ENCODE measurements at regions not wholly inside any gene's neighbourhood (a gene's known extent, or its start where the extent isn't known, plus 50 kb on each side); places are given as distances from the start of the nearest gene placed in this dataset.

DNA sequence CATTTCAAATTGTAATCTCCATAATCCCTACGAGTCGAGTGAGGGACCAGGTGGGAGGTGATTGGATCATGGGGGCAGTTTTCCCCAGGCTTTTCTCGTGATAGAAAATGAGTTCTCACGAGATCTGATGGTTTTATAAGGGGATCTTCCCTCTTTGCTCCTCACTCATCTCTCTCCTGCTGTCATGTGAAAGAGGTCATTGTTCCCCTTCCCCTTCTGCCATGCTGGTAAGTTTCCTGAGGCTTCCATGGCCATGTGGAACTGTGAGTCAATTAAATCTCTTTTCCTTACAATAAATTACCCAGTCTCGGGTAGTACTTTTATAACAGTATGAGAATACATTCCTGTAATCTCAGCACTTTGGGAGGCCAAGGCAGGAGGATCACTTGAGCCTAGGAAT is 76.7 kb upstream of the MARCHF10 start:
- no peak for DNase-seq
- WGBS: 94% methylated on average over 5 of the region's 5 CpGs
- Histone ChIP-seq H3K23ac (ENCODE audit: low read length in 2 of 2) (no peak overlapping the region), H3K4me3 (ENCODE audit: insufficient read depth in 1 of 2, low read depth in 1 of 2, low read length in 2 of 2) (no peak overlapping the region), H3K36me3 (ENCODE audit: control insufficient read depth in 1 of 2, insufficient read depth in 2 of 2, low read depth in 1 of 2, low read length in 2 of 2) (no peaks in the 10 kb centered on the region), H2AFZ (ENCODE audit: low read depth, low read length) (no peak overlapping the region), H4K8ac (ENCODE audit: low read length) (no peak overlapping the region), H2BK15ac (ENCODE audit: low read depth, poor library complexity, severe bottlenecking) (no peak overlapping the region), H3K9me3 (ENCODE audit: control insufficient read depth, low read length) (peaks cover 5% of the 10 kb centered on the region), H3K9ac (ENCODE audit: low read length) (no peak overlapping the region), H3K4me2 (ENCODE audit: low read length, poor library complexity, severe bottlenecking) (no peak overlapping the region), H3K18ac (ENCODE audit: low read depth in 1 of 2, low read length in 2 of 2) (no peak overlapping the region), H3K4ac (ENCODE audit: low read depth in 1 of 2, low read length in 2 of 2) (no peak overlapping the region), H3K79me1 (replicated peaks; ENCODE audit: low read length, poor library complexity, severe bottlenecking) (no peaks in the 10 kb centered on the region), H3K27ac (ENCODE audit: low read length, poor library complexity, severe bottlenecking) (no peak overlapping the region), H2BK5ac (ENCODE audit: low read depth, low read length, poor library complexity, severe bottlenecking) (no peak overlapping the region), H2BK120ac (ENCODE audit: low read depth, low read length) (no peak overlapping the region), H2AK5ac (ENCODE audit: low read length, severe bottlenecking) (no peak overlapping the region), H2BK12ac (ENCODE audit: low read length in 2 of 2) (no peak overlapping the region), H3K4me1 (ENCODE audit: control insufficient read depth, insufficient read depth, low read depth, low read length) (no peaks in the 10 kb centered on the region), H3K27me3 (ENCODE audit: control insufficient read depth in 1 of 2, insufficient read depth in 1 of 2, low read length in 2 of 2) (no peaks in the 10 kb centered on the region), H4K91ac (ENCODE audit: low read length) (no peak overlapping the region), H3K14ac (ENCODE audit: low read length in 2 of 2) (no peak overlapping the region)

DNA sequence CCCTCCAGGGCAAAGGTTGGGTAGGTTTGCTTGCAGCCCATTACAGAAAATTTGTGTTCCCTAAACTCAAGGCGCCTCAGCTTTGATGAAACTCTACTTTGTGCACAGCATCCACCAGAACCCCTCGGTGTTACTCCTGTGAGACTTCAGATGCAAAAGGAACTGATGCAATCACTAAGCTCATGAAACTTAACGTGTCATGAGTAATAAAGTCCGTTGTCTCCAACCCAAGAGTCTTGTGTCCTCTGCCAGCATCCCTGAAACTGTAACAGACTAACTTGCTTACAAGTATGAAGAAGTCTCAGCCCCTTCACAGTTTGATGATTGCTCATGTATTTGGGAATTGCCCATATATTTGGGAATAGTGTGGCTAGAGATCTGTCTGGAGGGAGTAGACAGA is 74.8 kb upstream of the MARCHF10 start:
- no peak overlapping the region for H3K27ac ChIP-seq (ENCODE audit: low read length, poor library complexity, severe bottlenecking)
- 73% methylated on average over 4 of the region's 4 CpGs for WGBS
- no peak overlapping the region for H3K18ac ChIP-seq (ENCODE audit: low read depth in 1 of 2, low read length in 2 of 2)
- no peak overlapping the region for H2BK15ac ChIP-seq (ENCODE audit: low read depth, poor library complexity, severe bottlenecking)
- H3K4me2 ChIP-seq (ENCODE audit: low read length, poor library complexity, severe bottlenecking): no peak overlapping the region
- H3K9me3 ChIP-seq (ENCODE audit: control insufficient read depth, low read length): peaks cover 5% of the 10 kb centered on the region
- no peak overlapping the region for H3K4me3 ChIP-seq (ENCODE audit: insufficient read depth in 1 of 2, low read depth in 1 of 2, low read length in 2 of 2)
- H2BK120ac ChIP-seq (ENCODE audit: low read depth, low read length): no peak overlapping the region
- H2AFZ ChIP-seq (ENCODE audit: low read depth, low read length): no peak overlapping the region
- H3K23ac ChIP-seq (ENCODE audit: low read length in 2 of 2): no peak overlapping the region
- no peak overlapping the region for H4K91ac ChIP-seq (ENCODE audit: low read length)
- H2BK5ac ChIP-seq (ENCODE audit: low read depth, low read length, poor library complexity, severe bottlenecking): no peak overlapping the region
- no peaks in the 10 kb centered on the region for H3K36me3 ChIP-seq (ENCODE audit: control insufficient read depth in 1 of 2, insufficient read depth in 2 of 2, low read depth in 1 of 2, low read length in 2 of 2)
- H3K4me1 ChIP-seq (ENCODE audit: control insufficient read depth, insufficient read depth, low read depth, low read length): no peaks in the 10 kb centered on the region
- no peak overlapping the region for H2BK12ac ChIP-seq (ENCODE audit: low read length in 2 of 2)
- peak; percentile 33 for DNase-seq
- H3K27me3 ChIP-seq (ENCODE audit: control insufficient read depth in 1 of 2, insufficient read depth in 1 of 2, low read length in 2 of 2): no peaks in the 10 kb centered on the region
- H2AK5ac ChIP-seq (ENCODE audit: low read length, severe bottlenecking): no peak overlapping the region
- H3K9ac ChIP-seq (ENCODE audit: low read length): no peak overlapping the region
- no peak overlapping the region for H4K8ac ChIP-seq (ENCODE audit: low read length)
- H3K4ac ChIP-seq (ENCODE audit: low read depth in 1 of 2, low read length in 2 of 2): no peak overlapping the region
- no peak overlapping the region for H3K14ac ChIP-seq (ENCODE audit: low read length in 2 of 2)
- H3K79me1 ChIP-seq (replicated peaks; ENCODE audit: low read length, poor library complexity, severe bottlenecking): no peaks in the 10 kb centered on the region

DNA sequence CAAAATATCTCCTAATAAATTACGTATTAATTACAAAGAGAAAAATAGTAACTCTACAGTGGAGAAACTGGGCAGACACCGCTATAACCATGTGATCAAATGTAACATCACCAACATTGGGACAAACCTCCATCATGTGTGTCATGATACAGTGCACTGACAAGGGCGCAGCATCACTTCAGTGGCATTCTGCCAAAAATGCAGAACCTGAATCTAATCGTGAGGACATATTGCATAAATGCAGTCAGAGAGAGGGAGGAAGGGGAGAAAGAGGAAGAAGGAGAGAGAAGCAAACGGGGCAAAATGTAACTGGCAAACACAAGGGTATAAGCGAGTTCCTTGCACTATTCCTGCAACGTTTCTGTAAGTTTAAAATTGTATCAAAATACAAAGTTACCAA is 74.2 kb upstream of the MARCHF10 start:
- no peak overlapping the region for H3K4ac ChIP-seq (ENCODE audit: low read depth in 1 of 2, low read length in 2 of 2)
- H3K9ac ChIP-seq (ENCODE audit: low read length): no peak overlapping the region
- H3K9me3 ChIP-seq (ENCODE audit: control insufficient read depth, low read length): peaks cover 5% of the 10 kb centered on the region
- H3K4me3 ChIP-seq (ENCODE audit: insufficient read depth in 1 of 2, low read depth in 1 of 2, low read length in 2 of 2): no peak overlapping the region
- H2BK12ac ChIP-seq (ENCODE audit: low read length in 2 of 2): no peak overlapping the region
- no peak overlapping the region for H3K23ac ChIP-seq (ENCODE audit: low read length in 2 of 2)
- H4K91ac ChIP-seq (ENCODE audit: low read length): no peak overlapping the region
- WGBS: 87% methylated on average over 7 of the region's 7 CpGs
- no peak overlapping the region for H3K14ac ChIP-seq (ENCODE audit: low read length in 2 of 2)
- no peak overlapping the region for H3K4me2 ChIP-seq (ENCODE audit: low read length, poor library complexity, severe bottlenecking)
- H2BK15ac ChIP-seq (ENCODE audit: low read depth, poor library complexity, severe bottlenecking): no peak overlapping the region
- no peak for DNase-seq
- H3K27me3 ChIP-seq (ENCODE audit: control insufficient read depth in 1 of 2, insufficient read depth in 1 of 2, low read length in 2 of 2): no peaks in the 10 kb centered on the region
- no peak overlapping the region for H3K18ac ChIP-seq (ENCODE audit: low read depth in 1 of 2, low read length in 2 of 2)
- no peaks in the 10 kb centered on the region for H3K79me1 ChIP-seq (replicated peaks; ENCODE audit: low read length, poor library complexity, severe bottlenecking)
- no peak overlapping the region for H2AFZ ChIP-seq (ENCODE audit: low read depth, low read length)
- no peaks in the 10 kb centered on the region for H3K36me3 ChIP-seq (ENCODE audit: control insufficient read depth in 1 of 2, insufficient read depth in 2 of 2, low read depth in 1 of 2, low read length in 2 of 2)
- no peak overlapping the region for H2AK5ac ChIP-seq (ENCODE audit: low read length, severe bottlenecking)
- H2BK5ac ChIP-seq (ENCODE audit: low read depth, low read length, poor library complexity, severe bottlenecking): no peak overlapping the region
- no peaks in the 10 kb centered on the region for H3K4me1 ChIP-seq (ENCODE audit: control insufficient read depth, insufficient read depth, low read depth, low read length)
- no peak overlapping the region for H2BK120ac ChIP-seq (ENCODE audit: low read depth, low read length)
- H4K8ac ChIP-seq (ENCODE audit: low read length): no peak overlapping the region
- no peak overlapping the region for H3K27ac ChIP-seq (ENCODE audit: low read length, poor library complexity, severe bottlenecking)

- Histone ChIP-seq H3K79me1 (replicated peaks; ENCODE audit: low read length, poor library complexity, severe bottlenecking) (no peaks in the 10 kb centered on the region), H2BK15ac (ENCODE audit: low read depth, poor library complexity, severe bottlenecking) (no peak overlapping the region), H3K27ac (ENCODE audit: low read length, poor library complexity, severe bottlenecking) (no peak overlapping the region), H3K4ac (ENCODE audit: low read depth in 1 of 2, low read length in 2 of 2) (no peak overlapping the region), H3K27me3 (ENCODE audit: control insufficient read depth in 1 of 2, insufficient read depth in 1 of 2, low read length in 2 of 2) (no peaks in the 10 kb centered on the region), H2AK5ac (ENCODE audit: low read length, severe bottlenecking) (no peak overlapping the region), H2BK12ac (ENCODE audit: low read length in 2 of 2) (no peak overlapping the region), H3K23ac (ENCODE audit: low read length in 2 of 2) (no peak overlapping the region), H3K4me3 (ENCODE audit: insufficient read depth in 1 of 2, low read depth in 1 of 2, low read length in 2 of 2) (no peak overlapping the region), H2BK120ac (ENCODE audit: low read depth, low read length) (no peak overlapping the region), H3K18ac (ENCODE audit: low read depth in 1 of 2, low read length in 2 of 2) (no peak overlapping the region), H3K36me3 (ENCODE audit: control insufficient read depth in 1 of 2, insufficient read depth in 2 of 2, low read depth in 1 of 2, low read length in 2 of 2) (no peaks in the 10 kb centered on the region), H3K4me2 (ENCODE audit: low read length, poor library complexity, severe bottlenecking) (no peak overlapping the region), H3K4me1 (ENCODE audit: control insufficient read depth, insufficient read depth, low read depth, low read length) (no peaks in the 10 kb centered on the region), H2BK5ac (ENCODE audit: low read depth, low read length, poor library complexity, severe bottlenecking) (no peak overlapping the region), H3K14ac (ENCODE audit: low read length in 2 of 2) (no peak overlapping the region), H4K8ac (ENCODE audit: low read length) (no peak overlapping the region), H3K9ac (ENCODE audit: low read length) (no peak overlapping the region), H4K91ac (ENCODE audit: low read length) (no peak overlapping the region), H2AFZ (ENCODE audit: low read depth, low read length) (no peak overlapping the region), H3K9me3 (ENCODE audit: control insufficient read depth, low read length) (peaks cover 5% of the 10 kb centered on the region)
- DNase-seq: no peak
Observed at GRCh38 chr17:62880120-62880519, 72.0 kb upstream of the MARCHF10 start.

Measured in mesenchymal stem cell (in vitro differentiated cells and primary cell).